Lower leg skin (tissue), 4 donors: ENCODE measurements at regions not wholly inside any gene's neighbourhood (a gene's known extent, or its start where the extent isn't known, plus 50 kb on each side); places are given as distances from the start of the nearest gene placed in this dataset.

ENCODE experiments used
- DNase-seq, 2 donors: peaks; one replicate each; pipeline ENCODE4 v3.0.0-alpha.2; 2019; ENCODE audit warnings: low spot score in 2 of 2
- H3K4me3 ChIP-seq: fragments of 200-600 bp; sonication (generic); 2 replicates; pipeline ENCODE4 v1.5.1; 2017; ENCODE audit warnings: mild to moderate bottlenecking, low read depth; ENCODE audit not compliant: poor library complexity, severe bottlenecking
- CTCF ChIP-seq, 3 donors: fragments of 450-650 bp; IDR thresholded peaks; one replicate each; pipeline ENCODE4 v1.5.1; 2016; ENCODE audit warnings: antibody characterized with exemption in 3 of 3, mild to moderate bottlenecking in 3 of 3, moderate library complexity in 2 of 3
- POLR2A ChIP-seq, 2 donors: fragments of 450-650 bp; IDR thresholded peaks; one replicate each; pipeline ENCODE4 v1.6.1; 2016 to 2017; ENCODE audit warnings: antibody characterized with exemption in 2 of 2, mild to moderate bottlenecking in 1 of 2, moderate library complexity in 1 of 2
- WGBS, 2 donors: methylation state at CpG; one replicate each; pipeline ENCODE4 v1.1.5; 2018; 5-methylcytosine and 5-hydroxymethylcytosine counted together
- intact Hi-C: fragments of 100-400 bp; cut with DNase I; formaldehyde crosslinking; loops from one replicate; pipeline ENCODE4 v1.15.0; 2023; ENCODE audit warnings: low total_unique reads

DNA sequence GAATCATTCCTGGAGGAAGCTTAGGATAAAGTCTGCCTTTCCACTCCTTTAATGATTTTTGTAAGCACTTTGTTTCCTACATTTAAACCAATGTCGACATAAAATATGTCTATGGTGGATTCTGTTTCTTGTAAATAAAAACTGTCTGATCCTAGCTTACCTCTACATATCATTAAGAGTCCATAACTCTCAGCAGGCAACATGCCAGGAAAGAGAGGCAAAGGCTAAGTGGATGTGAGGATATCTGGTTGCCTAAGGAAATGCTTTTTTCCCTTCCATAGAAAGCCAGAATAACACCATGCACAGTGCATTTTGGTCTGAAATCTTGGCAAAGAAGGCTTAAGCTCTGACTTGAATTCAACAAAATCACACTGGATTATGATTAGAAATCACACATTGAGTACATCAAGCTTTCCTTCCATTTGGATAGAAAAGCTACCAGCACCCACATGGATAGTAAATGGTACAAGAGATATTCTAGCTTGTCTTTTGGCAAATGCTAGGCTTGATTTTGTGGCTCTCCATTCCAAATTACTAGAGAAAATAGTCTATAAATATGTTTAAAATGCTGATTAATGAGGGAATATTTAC, 57.0 kb upstream of the CNTN1 start:
- no peak overlapping the region for H3K4me3 ChIP-seq
- no peak for TF ChIP-seq POLR2A (IDR thresholded peaks at IDR 0.05)
- TF ChIP-seq CTCF (IDR thresholded peaks at IDR 0.05): no peak
- DNase-seq: no peak
- intact Hi-C loops: no loop called here
- 67 to 68% methylated on average over 1 of the region's 1 CpG for WGBS, 2 donors
